ENCODE measurements at regions not wholly inside any gene's neighbourhood (a gene's known extent, or its start where the extent isn't known, plus 50 kb on each side); places are given as distances from the start of the nearest gene placed in this dataset.

DNA sequence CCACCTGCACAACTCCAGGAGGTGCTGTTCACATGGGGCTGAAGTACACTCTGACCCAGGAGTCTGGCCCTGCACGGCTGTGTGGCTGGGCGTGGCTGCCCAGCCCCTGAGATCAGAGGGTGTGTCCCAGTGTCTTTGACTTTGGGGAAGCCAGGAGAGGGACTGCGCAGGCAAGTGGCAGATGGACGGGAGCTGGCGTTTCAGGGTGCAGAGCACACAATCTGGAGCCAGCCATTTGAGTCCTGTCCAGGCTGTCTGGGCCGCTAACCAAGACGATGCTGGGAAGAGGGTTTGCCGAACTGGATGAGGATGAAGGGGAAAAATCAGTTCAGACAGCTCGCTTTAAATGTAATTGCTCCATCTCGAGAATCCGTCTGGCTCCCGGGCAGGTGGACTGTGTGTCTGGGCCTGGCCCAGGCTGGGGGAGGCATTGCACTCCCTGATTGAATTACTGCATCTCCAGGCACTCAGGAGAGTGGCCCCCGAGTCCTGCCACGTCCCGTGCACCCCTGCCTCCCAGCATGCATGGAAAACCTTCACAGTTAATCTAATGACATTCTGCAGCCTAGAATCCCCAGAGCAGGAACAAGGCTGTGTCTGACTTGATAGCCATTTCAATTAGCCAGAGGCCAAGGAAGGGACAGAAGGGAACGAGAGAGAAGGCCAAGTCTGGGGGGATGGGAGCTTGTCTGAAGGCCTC is 120.8 kb upstream of the NANOS1 start:
- TF ChIP-seq, protein P1, sequence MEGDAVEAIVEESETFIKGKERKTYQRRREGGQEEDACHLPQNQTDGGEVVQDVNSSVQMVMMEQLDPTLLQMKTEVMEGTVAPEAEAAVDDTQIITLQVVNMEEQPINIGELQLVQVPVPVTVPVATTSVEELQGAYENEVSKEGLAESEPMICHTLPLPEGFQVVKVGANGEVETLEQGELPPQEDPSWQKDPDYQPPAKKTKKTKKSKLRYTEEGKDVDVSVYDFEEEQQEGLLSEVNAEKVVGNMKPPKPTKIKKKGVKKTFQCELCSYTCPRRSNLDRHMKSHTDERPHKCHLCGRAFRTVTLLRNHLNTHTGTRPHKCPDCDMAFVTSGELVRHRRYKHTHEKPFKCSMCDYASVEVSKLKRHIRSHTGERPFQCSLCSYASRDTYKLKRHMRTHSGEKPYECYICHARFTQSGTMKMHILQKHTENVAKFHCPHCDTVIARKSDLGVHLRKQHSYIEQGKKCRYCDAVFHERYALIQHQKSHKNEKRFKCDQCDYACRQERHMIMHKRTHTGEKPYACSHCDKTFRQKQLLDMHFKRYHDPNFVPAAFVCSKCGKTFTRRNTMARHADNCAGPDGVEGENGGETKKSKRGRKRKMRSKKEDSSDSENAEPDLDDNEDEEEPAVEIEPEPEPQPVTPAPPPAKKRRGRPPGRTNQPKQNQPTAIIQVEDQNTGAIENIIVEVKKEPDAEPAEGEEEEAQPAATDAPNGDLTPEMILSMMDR (IDR thresholded peaks at IDR 0.05), result no peak
- TF ChIP-seq POLR2A (IDR thresholded peaks at IDR 0.05), result no peak

Data from adrenal gland (tissue), 5 donors.